Fibroblast of villous mesenchyme (primary cell): ENCODE measurements at regions not wholly inside any gene's neighbourhood (a gene's known extent, or its start where the extent isn't known, plus 50 kb on each side); places are given as distances from the start of the nearest gene placed in this dataset.
A peak's percentile ranks its signal among the peaks of the same experiment; 100 is the strongest.

Experiments
- DNase-seq: peaks from one replicate; pipeline ENCODE4 v3.0.0-alpha.2; 2010; ENCODE audit warnings: low read depth
- H3K4me3 ChIP-seq: 2 replicates; pipeline ENCODE4 v1.5.1; 2011; ENCODE audit warnings: low read depth, mild to moderate bottlenecking, low read length
- TF ChIP-seq, protein P1 (sequence below): IDR thresholded peaks from 2 replicates; pipeline ENCODE4 v1.5.1; 2012; ENCODE audit warnings: low read depth, mild to moderate bottlenecking, low read length; ENCODE audit not compliant: insufficient read depth

DNA sequence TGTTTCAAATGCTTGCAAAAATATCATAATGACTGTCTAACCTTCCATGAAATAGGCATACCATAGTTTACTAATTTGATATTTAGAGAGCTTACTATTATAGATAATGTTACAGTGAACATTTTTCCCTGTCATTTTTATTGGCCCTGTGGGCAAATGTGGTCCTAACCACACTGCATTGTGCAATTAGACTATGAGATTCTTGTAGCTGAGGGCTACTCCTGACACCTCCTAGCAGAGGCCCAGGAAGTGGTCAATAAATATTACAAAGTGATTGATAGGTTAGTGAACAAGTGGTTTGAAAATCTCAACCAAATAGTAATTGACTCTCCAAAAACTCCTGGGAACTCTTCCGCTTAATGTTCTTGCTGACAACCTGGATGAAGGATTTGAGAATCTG, 160.5 kb upstream of the KCNG1 start:
- DNase-seq, result peak; percentile 39
- TF ChIP-seq, protein P1, sequence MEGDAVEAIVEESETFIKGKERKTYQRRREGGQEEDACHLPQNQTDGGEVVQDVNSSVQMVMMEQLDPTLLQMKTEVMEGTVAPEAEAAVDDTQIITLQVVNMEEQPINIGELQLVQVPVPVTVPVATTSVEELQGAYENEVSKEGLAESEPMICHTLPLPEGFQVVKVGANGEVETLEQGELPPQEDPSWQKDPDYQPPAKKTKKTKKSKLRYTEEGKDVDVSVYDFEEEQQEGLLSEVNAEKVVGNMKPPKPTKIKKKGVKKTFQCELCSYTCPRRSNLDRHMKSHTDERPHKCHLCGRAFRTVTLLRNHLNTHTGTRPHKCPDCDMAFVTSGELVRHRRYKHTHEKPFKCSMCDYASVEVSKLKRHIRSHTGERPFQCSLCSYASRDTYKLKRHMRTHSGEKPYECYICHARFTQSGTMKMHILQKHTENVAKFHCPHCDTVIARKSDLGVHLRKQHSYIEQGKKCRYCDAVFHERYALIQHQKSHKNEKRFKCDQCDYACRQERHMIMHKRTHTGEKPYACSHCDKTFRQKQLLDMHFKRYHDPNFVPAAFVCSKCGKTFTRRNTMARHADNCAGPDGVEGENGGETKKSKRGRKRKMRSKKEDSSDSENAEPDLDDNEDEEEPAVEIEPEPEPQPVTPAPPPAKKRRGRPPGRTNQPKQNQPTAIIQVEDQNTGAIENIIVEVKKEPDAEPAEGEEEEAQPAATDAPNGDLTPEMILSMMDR, result no peak
- H3K4me3 ChIP-seq, result no peak overlapping the region

- TF ChIP-seq, protein P1, result no peak
- no peak overlapping the region for H3K4me3 ChIP-seq
- no peak for DNase-seq
These were observed 159.7 kb upstream of the KCNG1 start for GRCh38 chr20:51182571-51182970.

- H3K4me3 ChIP-seq, result no peak overlapping the region
- DNase-seq, result no peak
- TF ChIP-seq, protein P1, result no peak
These were observed 155.2 kb upstream of the KCNG1 start for GRCh38 chr20:51178153-51178552.

GRCh38 chr20:51176876-51177275, 154.0 kb upstream of the KCNG1 start:
- no peak for DNase-seq
- H3K4me3 ChIP-seq, result no peak overlapping the region
- TF ChIP-seq, protein P1, result no peak

GRCh38 chr20:51176446-51176845, 153.5 kb upstream of the KCNG1 start:
- H3K4me3 ChIP-seq, result no peak overlapping the region
- no peak for DNase-seq
- TF ChIP-seq, protein P1, result no peak

- no peak for DNase-seq
- TF ChIP-seq, protein P1, result no peak
- no peak overlapping the region for H3K4me3 ChIP-seq
These were observed 152.8 kb upstream of the KCNG1 start for GRCh38 chr20:51175724-51176123.

DNA sequence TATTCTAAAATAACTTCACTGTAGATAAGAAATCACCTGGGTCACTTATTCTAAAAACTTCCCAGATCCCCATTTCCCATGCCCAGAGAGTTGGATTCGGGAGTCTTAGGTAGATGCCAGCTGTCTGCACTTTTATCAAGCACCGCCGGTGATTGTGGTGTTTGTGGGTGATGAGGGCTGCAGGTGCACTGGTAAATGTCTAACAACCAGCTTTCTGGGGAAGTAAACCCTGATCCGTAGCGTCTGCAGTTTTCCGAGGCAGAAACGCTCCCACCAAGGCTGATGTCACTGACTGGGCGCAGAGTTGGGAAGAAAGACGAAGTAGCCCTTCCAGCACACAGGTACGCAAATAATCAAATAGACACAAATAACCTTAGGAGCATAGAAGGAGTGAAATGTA, 152.2 kb upstream of the KCNG1 start:
- no peak overlapping the region for H3K4me3 ChIP-seq
- no peak for DNase-seq
- TF ChIP-seq, protein P1, result no peak
